ENCODE measurements at regions not wholly inside any gene's neighbourhood (a gene's known extent, or its start where the extent isn't known, plus 50 kb on each side); places are given as distances from the start of the nearest gene placed in this dataset.
"Not testable (repeated sequence)": the region's sequence is repeated elsewhere in the genome, so short reads cannot be mapped to it uniquely, and the experiment has no call there.

- no peaks in the 10 kb centered on the region for H3K4me1 ChIP-seq
- no peaks in the 10 kb centered on the region for H3K27me3 ChIP-seq
- H3K4me3 ChIP-seq, result no peak overlapping the region
- no peak overlapping the region for H3K27ac ChIP-seq
- DNase-seq (ENCODE audit: low spot score in 2 of 2), result no peak
- no peaks in the 10 kb centered on the region for H3K9me3 ChIP-seq
- H3K36me3 ChIP-seq, result no peaks in the 10 kb centered on the region
- intact Hi-C loops (cut with DNase I; ENCODE audit: low total_unique reads), result no loop called here
- TF ChIP-seq POLR2A (IDR thresholded peaks at IDR 0.05) (no peak), POLR2AphosphoS5 (IDR thresholded peaks at IDR 0.05) (no peak)
Measured at GRCh38 chr6:76214546-76214945, 142.1 kb upstream of the IMPG1 start.

GRCh38 chr6:76174722-76175121 lies 102.3 kb upstream of the IMPG1 start:
- H3K9me3 ChIP-seq, result no peaks in the 10 kb centered on the region
- no peak for TF ChIP-seq POLR2A (IDR thresholded peaks at IDR 0.05)

GRCh38 chr6:76166874-76167273 lies 94.4 kb upstream of the IMPG1 start:
- no peaks in the 10 kb centered on the region for H3K27me3 ChIP-seq
- H3K4me3 ChIP-seq, result no peak overlapping the region
- intact Hi-C loops (cut with DNase I; ENCODE audit: low total_unique reads), result no loop called here

More at GRCh38 chr6:76174722-76175121, 102.3 kb upstream of the IMPG1 start:
- no peaks in the 10 kb centered on the region for H3K27me3 ChIP-seq
- DNase-seq (ENCODE audit: low spot score in 2 of 2), result no peak
- H3K27ac ChIP-seq, result no peak overlapping the region
- H3K4me1 ChIP-seq, result no peaks in the 10 kb centered on the region
- no peaks in the 10 kb centered on the region for H3K36me3 ChIP-seq
- intact Hi-C loops (cut with DNase I; ENCODE audit: low total_unique reads), result no loop called here
- H3K4me3 ChIP-seq, result no peak overlapping the region

GRCh38 chr6:76166297-76166696 lies 93.8 kb upstream of the IMPG1 start:
- no peak for DNase-seq (ENCODE audit: low spot score in 2 of 2)
- H3K9me3 ChIP-seq, result peaks cover 0 to 8% of the 10 kb centered on the region in 2 donors
- H3K27ac ChIP-seq, result no peak overlapping the region
- H3K36me3 ChIP-seq, result no peaks in the 10 kb centered on the region
- intact Hi-C loops (cut with DNase I; ENCODE audit: low total_unique reads), result no loop called here
- TF ChIP-seq POLR2AphosphoS5 (IDR thresholded peaks at IDR 0.05) (no peak), CTCF (IDR thresholded peaks at IDR 0.05) (no peak), POLR2A (IDR thresholded peaks at IDR 0.05) (no peak)
- no peaks in the 10 kb centered on the region for H3K4me1 ChIP-seq
- H3K4me3 ChIP-seq, result no peak overlapping the region
- no peaks in the 10 kb centered on the region for H3K27me3 ChIP-seq

More at GRCh38 chr6:76166874-76167273, 94.4 kb upstream of the IMPG1 start:
- Histone ChIP-seq H3K4me1 (no peaks in the 10 kb centered on the region), H3K36me3 (no peaks in the 10 kb centered on the region), H3K9me3 (peaks cover 0 to 8% of the 10 kb centered on the region in 2 donors), H3K27ac (no peak overlapping the region)
- no peak for TF ChIP-seq CTCF (IDR thresholded peaks at IDR 0.05)
- TF ChIP-seq POLR2A (IDR thresholded peaks at IDR 0.05), result no peak
- TF ChIP-seq POLR2AphosphoS5 (IDR thresholded peaks at IDR 0.05), result no peak
- no peak for DNase-seq (ENCODE audit: low spot score in 2 of 2)

- Histone ChIP-seq H3K4me3 (no peak overlapping the region), H3K27me3 (no peaks in the 10 kb centered on the region), H3K27ac (no peak overlapping the region), H3K36me3 (no peaks in the 10 kb centered on the region), H3K4me1 (no peaks in the 10 kb centered on the region), H3K9me3 (peaks cover 0 to 8% of the 10 kb centered on the region in 2 donors)
- no peak for DNase-seq (ENCODE audit: low spot score in 2 of 2)
- TF ChIP-seq POLR2A (IDR thresholded peaks at IDR 0.05) (no peak), CTCF (IDR thresholded peaks at IDR 0.05) (no peak), POLR2AphosphoS5 (IDR thresholded peaks at IDR 0.05) (no peak)
- intact Hi-C loops (cut with DNase I; ENCODE audit: low total_unique reads), result no loop called here
Measured at GRCh38 chr6:76165471-76166221, 93.2 kb upstream of the IMPG1 start.

- intact Hi-C loops (cut with DNase I; ENCODE audit: low total_unique reads), result no loop called here
- TF ChIP-seq POLR2AphosphoS5 (IDR thresholded peaks at IDR 0.05), result no peak
- no peak for TF ChIP-seq POLR2A (IDR thresholded peaks at IDR 0.05)
- TF ChIP-seq CTCF (IDR thresholded peaks at IDR 0.05), result no peak
- Histone ChIP-seq H3K36me3 (no peaks in the 10 kb centered on the region), H3K9me3 (peaks cover 7 to 16% of the 10 kb centered on the region in 2 donors), H3K27ac (no peak overlapping the region), H3K4me1 (no peaks in the 10 kb centered on the region), H3K27me3 (no peaks in the 10 kb centered on the region), H3K4me3 (no peak overlapping the region)
- no peak for DNase-seq (ENCODE audit: low spot score in 2 of 2)
Measured at GRCh38 chr6:76162811-76163210, 90.3 kb upstream of the IMPG1 start.

GRCh38 chr6:76157800-76158199 lies 85.3 kb upstream of the IMPG1 start:
- H3K36me3 ChIP-seq; DNase-seq (ENCODE audit: low spot score in 2 of 2); intact Hi-C loops (cut with DNase I; ENCODE audit: low total_unique reads); H3K27ac ChIP-seq; H3K4me3 ChIP-seq; H3K27me3 ChIP-seq; H3K4me1 ChIP-seq: not testable (repeated sequence)
- H3K9me3 ChIP-seq, result peaks cover 8 to 16% of the 10 kb centered on the region in 2 donors

Data from breast epithelium (tissue), 4 donors.